HG03159 (cell line): ENCODE measurements at regions not wholly inside any gene's neighbourhood (a gene's known extent, or its start where the extent isn't known, plus 50 kb on each side); places are given as distances from the start of the nearest gene placed in this dataset.

Experiments
- ATAC-seq: cut with Tn5 transposase; IDR thresholded peaks from one replicate; pipeline ENCODE4 v1.9.1; 2021; ENCODE audit warnings: mild to moderate bottlenecking, moderate library complexity; ENCODE audit not compliant: unreplicated experiment

DNA sequence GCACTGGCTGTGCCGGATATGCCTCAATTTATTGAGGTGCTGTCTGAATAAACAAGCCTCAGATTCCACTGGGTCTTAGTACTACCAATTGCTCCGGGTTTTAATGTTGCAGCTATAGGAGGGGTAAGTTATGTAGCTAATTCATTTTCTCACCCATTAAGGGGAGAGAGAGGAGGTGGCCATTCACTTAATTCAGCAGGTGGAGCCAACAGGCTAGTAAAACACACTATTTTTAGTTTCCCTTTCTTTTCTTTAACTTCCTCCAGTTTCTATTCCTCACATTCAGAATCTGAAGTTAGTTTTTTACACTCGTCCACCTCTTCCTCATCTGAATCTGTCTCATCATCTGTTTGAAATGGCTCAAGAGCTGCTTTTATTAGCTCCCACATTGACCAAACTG, 105.6 kb upstream of the CDH10 start:
- ATAC-seq = no peak

DNA sequence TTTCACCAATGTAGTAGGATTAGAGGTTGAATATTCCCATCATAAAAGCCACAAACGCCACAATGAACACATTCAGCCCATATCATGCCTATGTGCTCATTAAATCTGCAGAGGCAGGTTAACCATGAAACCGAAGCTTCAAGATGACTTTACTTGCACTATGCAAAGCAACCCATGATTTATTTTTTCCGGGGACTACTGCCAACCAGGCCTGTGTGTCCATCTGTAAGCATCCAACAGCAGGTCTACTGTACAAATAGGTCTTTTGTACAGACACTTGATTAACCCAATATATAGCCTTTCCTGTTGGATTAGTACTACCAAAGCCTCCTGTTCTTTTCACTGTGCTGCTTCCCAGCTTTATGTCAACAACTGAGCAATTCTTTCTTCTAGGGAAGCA, 104.9 kb upstream of the CDH10 start:
- no peak for ATAC-seq

DNA sequence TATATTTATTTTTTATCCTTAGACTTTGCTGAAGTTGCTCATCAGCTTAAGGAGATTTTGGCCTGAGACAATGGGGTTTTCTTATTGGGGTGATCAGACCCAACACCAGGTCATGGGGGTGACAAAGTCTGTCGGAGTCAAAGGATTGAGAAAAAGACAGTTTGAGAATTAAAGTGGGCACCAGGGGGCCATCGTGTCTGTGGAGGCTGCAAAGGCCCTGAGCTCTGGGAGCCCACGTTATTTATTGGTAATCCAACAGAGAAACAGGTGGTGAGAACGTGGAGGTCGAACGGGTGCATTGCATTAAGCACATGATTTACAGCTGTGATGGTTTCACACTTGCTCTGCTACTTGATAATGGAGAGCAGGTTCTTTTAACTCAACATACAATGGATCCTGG, 102.5 kb upstream of the CDH10 start:
- ATAC-seq = no peak

DNA sequence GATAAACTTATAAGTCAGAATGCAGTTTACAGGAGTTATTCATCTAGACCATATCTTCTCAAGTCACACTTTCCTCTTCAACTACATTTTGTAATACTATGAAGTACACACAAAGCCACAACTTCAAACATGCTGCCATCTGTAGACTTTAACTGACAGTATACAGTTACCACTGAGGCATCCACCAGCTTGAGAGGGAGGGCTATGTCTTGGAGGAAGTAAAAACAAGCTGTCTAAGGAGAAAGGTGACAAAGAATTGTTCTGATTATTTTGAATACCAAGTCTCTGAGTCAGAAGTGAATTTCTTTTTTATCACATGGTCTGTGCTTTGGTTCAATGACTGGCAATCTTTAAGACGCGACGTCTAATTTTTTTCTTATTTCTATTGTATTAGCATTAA, 97.6 kb upstream of the CDH10 start:
- ATAC-seq = no peak

DNA sequence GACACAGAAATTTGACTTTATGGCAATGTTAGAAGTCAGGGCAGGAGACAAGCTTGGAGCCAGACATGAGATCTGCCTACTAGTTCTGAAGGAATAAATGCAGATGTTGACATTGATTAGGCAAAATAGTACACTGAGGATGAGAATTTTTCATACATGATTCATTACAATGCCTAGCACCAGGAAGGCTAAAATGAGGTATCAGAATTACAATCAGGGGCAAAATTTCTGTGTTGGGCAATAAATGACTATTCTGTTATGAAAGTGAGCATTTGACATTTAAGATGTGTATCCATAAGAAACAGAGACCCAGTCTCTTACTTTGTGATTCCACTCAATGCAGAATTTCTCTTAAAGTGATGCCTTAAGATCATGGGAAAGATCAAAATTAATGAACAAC, 92.4 kb upstream of the CDH10 start:
- no peak for ATAC-seq

DNA sequence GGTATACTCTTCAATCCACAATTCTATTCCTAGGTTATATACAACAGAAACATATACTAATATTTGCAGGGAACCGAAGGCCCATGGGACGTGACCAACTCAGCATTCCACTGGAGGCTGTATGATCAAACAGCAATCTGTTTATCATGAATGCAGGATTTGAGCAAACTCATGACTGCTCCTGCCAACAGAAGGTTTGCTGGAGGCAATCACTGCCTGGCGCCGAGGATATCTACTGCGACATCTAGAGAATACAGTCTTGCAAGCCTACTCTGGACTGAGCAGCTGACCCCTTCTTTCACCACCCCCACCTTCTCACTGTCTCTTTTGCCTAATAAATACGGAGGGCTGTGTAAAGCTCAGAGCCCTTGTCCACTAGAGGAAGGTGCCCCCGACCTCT, 90.5 kb upstream of the CDH10 start:
- no peak for ATAC-seq

DNA sequence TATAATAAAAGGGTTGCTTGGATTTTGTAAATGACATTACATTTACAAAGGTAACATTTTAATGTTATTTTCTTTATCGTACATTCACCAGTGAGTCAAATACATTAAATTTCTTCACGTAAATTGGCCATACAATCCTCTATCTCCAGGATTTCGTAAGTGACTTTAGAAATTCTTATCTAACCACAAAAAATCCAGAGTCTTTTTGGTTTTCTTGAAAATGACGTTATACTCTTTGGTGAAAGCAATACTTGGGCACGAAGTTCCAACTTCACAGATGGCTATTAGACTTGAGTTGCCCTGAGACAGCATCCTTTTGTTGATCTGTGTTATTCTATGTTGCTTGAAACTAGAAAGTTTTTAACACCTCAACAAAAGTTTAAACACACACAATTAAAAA, 87.4 kb upstream of the CDH10 start:
- ATAC-seq = no peak

DNA sequence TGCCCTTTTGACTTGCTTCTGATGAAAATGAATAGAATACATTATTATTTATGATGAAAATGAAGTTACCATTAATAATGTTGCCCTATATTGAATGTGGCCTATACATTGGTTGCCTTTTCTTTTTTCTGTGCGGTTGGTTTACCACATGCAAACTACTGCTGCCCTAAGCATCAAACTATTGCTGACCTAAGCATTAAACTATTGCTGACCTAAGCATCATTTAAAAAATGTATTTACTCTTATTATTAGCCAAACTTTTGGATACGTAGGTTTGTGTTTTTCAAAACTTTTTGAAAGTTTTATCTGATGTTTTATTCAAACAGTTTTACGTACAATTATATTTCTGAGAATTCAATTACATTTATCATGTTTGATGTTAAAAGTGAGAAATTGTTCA, 76.0 kb upstream of the CDH10 start:
- ATAC-seq = no peak

DNA sequence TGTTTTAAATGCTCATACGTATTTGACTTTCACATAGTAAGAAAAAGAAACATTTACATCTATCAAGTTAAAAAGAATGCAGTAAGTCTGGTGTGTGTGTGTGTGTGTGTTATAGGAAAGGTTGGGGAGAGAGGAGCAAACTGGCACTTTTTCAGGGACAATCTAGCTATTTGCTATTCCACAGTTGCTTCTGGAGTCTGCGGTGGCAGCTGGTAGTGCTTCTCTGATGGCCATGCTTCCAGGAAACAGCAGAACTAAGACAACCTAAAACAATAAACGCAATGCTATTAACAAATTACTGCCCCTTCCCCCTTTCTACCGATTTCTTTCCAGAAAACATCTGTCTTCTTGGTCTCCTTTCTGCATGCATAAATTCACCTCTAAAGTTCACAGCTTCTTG, 70.0 kb upstream of the CDH10 start:
- no peak for ATAC-seq

DNA sequence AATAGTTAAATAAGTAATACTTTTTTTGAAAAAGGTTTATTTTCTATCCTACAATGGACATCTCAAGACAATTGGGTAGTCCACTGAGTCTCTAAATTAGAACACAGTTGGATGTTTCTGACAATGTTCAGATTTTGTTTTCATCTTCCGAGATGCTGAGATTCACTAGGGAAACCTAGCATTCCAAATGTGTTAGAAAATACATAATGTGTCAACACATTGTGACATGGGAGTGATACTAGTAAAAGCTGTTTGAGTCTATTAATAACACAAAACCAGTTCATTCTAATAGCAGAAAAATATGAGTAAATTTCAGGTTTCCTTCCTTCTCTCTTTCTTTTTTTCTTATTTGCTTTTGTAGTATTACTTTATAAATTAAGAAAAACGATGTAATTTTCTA, 68.2 kb upstream of the CDH10 start:
- ATAC-seq = no peak

DNA sequence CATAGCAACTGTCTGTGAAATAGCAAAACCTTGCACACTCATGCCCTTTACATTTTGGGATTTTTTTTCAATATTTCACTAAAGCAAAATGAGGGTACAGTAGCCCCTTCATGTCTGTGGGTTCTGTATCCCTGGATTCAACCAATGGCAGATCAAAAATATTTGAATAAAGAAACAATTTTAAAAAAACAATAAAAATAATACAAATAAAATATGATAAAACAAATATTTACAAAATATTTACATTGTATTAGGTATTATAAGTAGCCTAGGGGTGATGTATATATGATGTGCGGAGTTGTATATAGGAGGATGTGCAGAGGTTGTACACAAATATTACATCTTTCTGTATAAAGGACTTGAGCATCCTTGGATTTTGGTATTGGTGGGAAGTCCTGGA, 67.3 kb upstream of the CDH10 start:
- no peak for ATAC-seq

DNA sequence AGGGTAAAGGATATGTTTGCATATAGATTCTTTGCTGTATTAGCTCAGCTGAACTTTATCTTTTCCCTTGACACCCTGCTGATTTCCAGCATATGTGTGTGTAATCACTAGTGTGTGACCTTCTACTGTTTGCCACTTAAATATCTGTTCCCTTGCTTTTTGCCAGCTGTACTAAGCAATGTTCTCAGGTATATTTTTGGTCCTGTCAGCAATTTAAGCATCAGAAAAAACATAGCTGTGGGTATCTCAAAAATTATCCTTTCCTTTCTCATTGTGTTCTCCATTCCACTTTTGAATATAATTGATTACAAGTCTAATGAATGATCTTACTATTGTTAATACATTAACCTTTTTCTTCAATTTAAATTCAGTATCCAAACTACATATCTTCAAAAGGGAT, 59.2 kb upstream of the CDH10 start:
- ATAC-seq = no peak
